ENCODE measurements at regions not wholly inside any gene's neighbourhood (a gene's known extent, or its start where the extent isn't known, plus 50 kb on each side); places are given as distances from the start of the nearest gene placed in this dataset.

DNA sequence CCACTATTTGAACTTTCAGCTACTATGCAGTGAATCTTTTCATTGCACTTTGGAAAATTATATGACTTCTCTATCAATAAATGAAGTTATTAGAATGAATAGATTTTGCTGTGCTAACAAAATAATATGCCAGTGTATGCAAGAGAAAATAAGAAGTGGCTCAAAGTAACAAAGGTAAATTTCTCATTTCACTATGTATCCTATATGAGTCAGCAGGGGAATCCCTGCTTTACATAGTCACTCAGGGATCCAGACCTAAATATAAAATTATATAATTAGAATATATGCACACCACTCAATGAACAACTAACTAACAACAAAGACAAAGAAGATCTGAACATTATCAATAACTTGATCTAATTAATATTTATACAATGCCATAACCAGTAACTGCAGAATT lies 390.8 kb upstream of the IRAK1BP1 start:
- no peaks in the 10 kb centered on the region for H3K36me3 Mint-ChIP-seq (ENCODE audit: low read depth)
- peaks cover 4% of the 10 kb centered on the region for H3K9me3 Mint-ChIP-seq
- no peaks in the 10 kb centered on the region for H3K27me3 Mint-ChIP-seq (ENCODE audit: low read depth)
- no peak overlapping the region for H3K4me3 Mint-ChIP-seq
- H3K4me1 Mint-ChIP-seq (ENCODE audit: low read depth): no peaks in the 10 kb centered on the region
- H3K27ac Mint-ChIP-seq: no peak overlapping the region
- DNase-seq (ENCODE audit: low spot score): no peak

DNA sequence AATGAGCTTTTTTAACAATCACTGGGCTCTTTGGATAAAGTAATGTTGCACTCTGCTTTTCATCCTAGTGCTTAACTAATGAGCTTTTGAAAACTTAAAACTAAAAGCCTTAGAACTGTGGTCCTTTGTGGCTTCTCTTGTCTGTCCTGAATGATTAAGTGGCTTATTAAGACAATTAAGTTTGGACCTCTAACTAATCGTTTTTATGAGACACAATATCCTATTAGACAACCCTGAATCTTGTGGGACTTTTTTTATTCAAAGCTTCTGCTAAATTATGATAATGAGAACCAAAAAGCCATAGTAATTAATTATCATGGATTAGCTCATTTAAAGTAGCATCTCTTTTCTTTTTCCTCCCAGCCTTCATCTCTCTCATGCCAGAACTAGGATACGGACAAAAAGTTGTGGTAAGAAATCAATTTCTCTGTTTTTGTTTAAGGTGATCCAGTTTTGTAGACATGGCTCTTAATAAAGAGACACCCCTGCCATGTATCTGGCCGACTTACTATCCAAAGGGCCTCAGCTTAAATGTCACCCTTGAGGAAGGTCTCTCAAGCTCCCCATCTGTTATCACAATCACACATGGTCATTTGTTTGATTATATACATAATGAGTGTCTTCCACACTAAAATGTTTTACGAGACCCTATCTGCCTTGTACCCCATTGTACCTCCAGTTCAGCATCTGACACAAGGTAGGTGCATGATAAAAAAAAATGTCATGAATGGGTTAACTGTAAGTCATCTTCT lies 384.4 kb upstream of the IRAK1BP1 start:
- Mint-ChIP-seq H3K27ac (no peak overlapping the region), H3K9me3 (peaks cover 4% of the 10 kb centered on the region), H3K4me1 (ENCODE audit: low read depth) (no peaks in the 10 kb centered on the region), H3K4me3 (no peak overlapping the region), H3K36me3 (ENCODE audit: low read depth) (no peaks in the 10 kb centered on the region), H3K27me3 (ENCODE audit: low read depth) (no peaks in the 10 kb centered on the region)
- no peak for DNase-seq (ENCODE audit: low spot score)

DNA sequence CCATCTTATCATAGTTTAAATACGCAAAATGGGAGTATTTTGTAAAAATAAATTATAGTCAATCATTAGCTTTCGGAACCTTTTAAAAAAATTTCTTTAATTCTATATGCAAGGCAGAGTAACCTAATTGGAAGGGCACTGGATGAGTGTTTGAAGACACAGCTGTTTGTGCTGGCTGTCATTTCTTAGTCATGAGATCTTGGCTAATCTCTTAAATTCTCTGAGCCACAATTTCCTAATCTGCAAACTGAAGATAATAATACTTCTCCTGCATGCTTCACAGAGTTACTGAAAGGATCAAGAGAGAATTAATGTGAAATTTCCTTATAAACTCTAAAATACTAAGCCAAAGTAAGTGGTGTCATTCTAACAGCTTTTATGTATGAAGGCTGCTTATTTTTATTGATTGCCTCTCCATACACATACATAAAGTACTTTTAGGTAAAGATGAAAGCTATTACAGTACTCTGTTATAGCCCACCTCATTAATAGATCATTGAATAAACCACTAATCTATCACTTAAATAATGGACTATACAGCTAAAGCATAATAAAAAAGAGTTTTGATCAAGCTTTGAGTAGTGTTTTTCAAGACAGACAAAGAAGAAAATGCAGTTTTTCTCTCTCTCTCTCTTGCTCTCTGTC lies 383.7 kb upstream of the IRAK1BP1 start:
- no peaks in the 10 kb centered on the region for H3K4me1 Mint-ChIP-seq (ENCODE audit: low read depth)
- H3K27ac Mint-ChIP-seq: no peak overlapping the region
- DNase-seq (ENCODE audit: low spot score): no peak
- peaks cover 4% of the 10 kb centered on the region for H3K9me3 Mint-ChIP-seq
- H3K27me3 Mint-ChIP-seq (ENCODE audit: low read depth): no peaks in the 10 kb centered on the region
- no peaks in the 10 kb centered on the region for H3K36me3 Mint-ChIP-seq (ENCODE audit: low read depth)
- no peak overlapping the region for H3K4me3 Mint-ChIP-seq

DNA sequence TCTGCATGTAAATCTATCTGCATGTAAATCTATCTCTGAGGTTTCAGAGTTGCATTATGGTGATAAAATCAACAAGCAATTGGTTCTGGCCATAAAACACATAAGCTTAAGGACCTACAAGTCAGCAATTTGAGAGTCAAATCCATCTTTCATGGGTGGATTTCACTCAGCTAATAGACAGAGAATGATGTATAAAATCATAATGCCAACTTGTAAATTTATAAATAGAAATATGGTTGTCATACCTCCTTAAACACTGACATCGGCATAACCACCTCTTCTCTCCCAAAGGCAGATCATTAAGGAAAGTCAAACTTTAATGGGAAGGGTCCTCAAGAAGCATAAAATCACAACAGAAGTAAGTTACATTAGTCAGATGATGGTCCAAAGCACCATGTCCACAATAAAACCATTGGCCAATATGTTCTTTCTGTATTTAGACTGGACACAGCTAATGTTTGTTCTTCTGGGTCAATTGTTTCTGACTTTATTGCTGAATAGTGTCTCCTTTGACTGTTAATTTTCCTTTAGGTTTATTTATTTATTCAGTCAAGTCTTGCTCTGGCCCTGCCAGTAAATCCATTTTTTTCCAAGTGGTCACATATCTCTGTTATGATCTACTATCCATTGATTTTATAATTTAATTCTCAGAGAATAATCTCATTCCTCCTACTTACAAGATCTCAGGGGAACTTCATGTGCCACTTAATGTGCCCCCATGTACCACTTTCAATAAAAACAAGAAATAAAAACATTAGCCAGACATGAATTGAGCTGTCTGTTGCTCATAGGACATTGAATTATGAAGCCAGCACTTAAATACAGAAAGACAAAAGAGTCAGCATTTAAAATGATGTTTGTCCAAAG lies 382.9 kb upstream of the IRAK1BP1 start:
- Mint-ChIP-seq H3K9me3 (peaks cover 4% of the 10 kb centered on the region), H3K27ac (no peak overlapping the region), H3K4me3 (no peak overlapping the region), H3K27me3 (ENCODE audit: low read depth) (no peaks in the 10 kb centered on the region), H3K4me1 (ENCODE audit: low read depth) (no peaks in the 10 kb centered on the region), H3K36me3 (ENCODE audit: low read depth) (no peaks in the 10 kb centered on the region)
- no peak for DNase-seq (ENCODE audit: low spot score)

DNA sequence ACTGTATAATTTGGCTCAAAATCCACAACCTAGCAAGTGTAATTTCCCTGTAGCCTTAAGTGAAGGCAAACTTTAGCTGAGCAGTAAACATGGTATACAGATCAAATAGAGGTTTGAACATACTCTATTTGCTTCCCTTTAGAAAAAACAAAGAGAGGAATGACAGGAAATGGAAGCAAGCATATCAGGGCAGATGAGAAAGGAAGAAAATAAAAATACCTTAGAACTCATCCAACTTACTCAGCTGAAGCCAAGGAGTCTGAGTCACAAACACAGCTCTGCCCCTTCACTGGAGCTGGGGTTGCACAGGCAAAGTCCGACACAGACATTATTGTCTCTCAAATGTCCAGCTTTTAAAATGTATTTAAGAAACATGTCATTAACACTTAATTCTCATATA lies 379.9 kb upstream of the IRAK1BP1 start:
- Mint-ChIP-seq H3K27ac (no peak overlapping the region), H3K9me3 (no peaks in the 10 kb centered on the region), H3K27me3 (ENCODE audit: low read depth) (no peaks in the 10 kb centered on the region), H3K4me1 (ENCODE audit: low read depth) (no peaks in the 10 kb centered on the region), H3K36me3 (ENCODE audit: low read depth) (no peaks in the 10 kb centered on the region), H3K4me3 (no peak overlapping the region)
- DNase-seq (ENCODE audit: low spot score): no peak

DNA sequence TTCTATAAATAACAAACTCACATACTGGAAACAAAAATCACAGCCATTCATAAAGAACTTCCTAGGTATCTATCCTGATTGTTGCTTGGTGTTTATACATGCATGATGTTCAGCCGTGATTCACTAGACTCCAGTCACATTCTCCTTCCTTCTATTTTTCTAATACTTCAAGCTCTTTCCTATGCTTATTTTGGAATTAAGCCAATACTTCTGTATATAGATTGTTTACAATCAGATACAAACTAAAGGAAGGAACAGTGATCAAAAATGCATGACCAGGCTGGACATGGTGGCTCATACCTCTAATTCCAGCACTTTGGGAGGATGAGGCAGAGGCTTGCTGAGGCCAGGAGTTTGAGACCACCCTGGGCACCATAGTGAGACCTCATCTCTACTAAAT lies 377.5 kb upstream of the IRAK1BP1 start:
- Mint-ChIP-seq H3K36me3 (ENCODE audit: low read depth) (no peaks in the 10 kb centered on the region), H3K4me3 (no peak overlapping the region), H3K27me3 (ENCODE audit: low read depth) (no peaks in the 10 kb centered on the region), H3K4me1 (ENCODE audit: low read depth) (no peaks in the 10 kb centered on the region), H3K27ac (no peak overlapping the region), H3K9me3 (no peaks in the 10 kb centered on the region)
- no peak for DNase-seq (ENCODE audit: low spot score)

DNA sequence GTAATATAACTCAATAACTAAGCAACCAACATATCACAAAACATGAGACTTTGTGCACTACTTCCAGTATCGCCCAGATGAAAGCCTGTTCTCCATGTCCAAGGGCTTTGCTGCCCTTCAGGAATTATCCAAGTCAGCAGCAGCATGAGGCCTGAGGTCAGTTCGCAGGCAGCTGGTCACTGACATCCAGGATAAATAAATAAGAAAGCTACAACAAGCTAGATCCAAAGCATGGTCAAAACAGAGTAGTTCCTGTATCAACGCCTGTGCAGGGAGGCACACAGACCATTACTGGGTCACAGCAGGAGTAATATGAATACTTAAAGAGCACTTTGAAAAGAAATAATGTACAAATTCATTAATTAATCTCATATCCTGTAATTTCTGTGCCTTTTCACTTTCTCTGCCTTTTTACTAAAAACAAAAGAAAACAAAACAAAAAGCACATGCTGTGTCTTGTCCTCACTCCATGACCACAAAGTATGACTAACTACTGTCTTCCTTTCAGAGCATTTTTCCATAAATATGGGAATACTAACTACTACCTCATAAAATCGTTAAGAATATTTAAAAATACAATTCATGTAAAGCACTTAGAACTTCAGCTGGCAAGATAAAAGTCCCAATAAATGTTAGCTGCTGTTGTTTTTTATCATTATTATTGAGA lies 374.9 kb upstream of the IRAK1BP1 start:
- H3K36me3 Mint-ChIP-seq (ENCODE audit: low read depth): no peaks in the 10 kb centered on the region

DNA sequence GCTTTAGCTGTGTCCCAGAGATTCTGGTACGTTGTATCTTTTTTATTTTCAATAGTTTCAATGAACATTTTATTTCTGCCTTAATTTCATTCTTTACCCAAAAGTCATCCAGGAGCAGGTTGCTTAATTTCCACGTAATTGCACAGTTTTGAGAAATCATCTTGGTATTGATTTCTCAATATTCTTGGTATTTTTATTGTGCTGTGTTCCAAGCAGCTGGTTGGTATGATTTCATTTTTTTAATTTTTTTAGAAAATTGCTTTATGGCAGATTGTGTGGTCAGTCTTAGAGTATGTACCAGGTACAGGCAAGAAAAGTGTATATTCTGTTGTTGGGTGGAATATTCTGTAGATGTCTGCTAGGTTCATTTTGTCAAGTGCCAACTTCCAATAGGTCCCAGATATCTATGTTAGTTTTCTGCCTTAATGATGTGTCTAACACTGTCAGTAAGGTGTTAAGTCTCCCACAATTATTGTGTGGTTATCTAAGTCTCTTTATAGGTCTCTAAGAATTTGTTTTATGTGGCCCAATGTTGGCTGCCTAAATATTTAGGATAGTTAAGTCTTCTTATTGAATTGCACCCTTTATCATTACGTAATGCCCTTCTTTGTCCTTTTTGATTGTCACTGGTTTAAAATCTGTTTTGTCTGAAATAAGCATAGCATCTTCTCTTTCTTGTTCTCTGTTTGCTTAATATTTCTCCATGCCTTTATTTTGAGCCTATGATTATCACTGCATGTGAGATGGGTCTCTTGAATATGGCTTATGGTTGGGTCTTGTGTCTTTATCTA lies 366.9 kb upstream of the IRAK1BP1 start:
- H3K27me3 Mint-ChIP-seq (ENCODE audit: low read depth): no peaks in the 10 kb centered on the region

More for the DNA sequence above, 374.9 kb upstream of the IRAK1BP1 start:
- no peaks in the 10 kb centered on the region for H3K4me1 Mint-ChIP-seq (ENCODE audit: low read depth)
- no peaks in the 10 kb centered on the region for H3K9me3 Mint-ChIP-seq
- H3K4me3 Mint-ChIP-seq: no peak overlapping the region
- no peak overlapping the region for H3K27ac Mint-ChIP-seq
- DNase-seq (ENCODE audit: low spot score): no peak
- no peaks in the 10 kb centered on the region for H3K27me3 Mint-ChIP-seq (ENCODE audit: low read depth)

DNA sequence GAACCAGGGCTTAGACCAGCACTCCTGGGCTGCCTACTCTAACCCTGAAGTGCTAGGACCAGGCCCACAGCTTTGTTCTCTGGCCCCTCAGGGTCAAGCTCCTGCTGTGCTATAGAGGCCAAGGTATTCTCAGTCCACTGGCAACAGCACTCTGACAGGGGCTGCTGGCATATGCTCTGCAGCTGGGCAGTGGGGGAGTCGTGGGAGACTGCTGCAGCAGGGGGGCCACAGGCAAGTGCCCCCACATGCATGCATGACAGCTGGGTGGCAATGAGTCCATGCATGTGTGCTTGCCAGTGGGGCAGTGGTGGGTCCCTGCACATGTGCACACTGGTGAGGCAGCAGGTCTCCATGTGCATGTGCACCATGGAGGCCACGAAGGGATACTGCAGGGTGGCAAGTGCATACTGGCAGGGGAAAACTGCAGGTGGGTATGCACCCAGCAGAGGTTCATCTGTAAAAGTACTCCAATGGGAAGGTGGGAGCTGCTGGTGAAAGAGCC lies 364.9 kb upstream of the IRAK1BP1 start:
- Mint-ChIP-seq H3K27me3 (ENCODE audit: low read depth) (no peaks in the 10 kb centered on the region), H3K27ac (no peak overlapping the region), H3K9me3 (peaks cover 23% of the 10 kb centered on the region), H3K36me3 (ENCODE audit: low read depth) (no peaks in the 10 kb centered on the region), H3K4me3 (no peak overlapping the region), H3K4me1 (ENCODE audit: low read depth) (no peaks in the 10 kb centered on the region)
- no peak for DNase-seq (ENCODE audit: low spot score)

More for the DNA sequence above, 366.9 kb upstream of the IRAK1BP1 start:
- Mint-ChIP-seq H3K36me3 (ENCODE audit: low read depth) (no peaks in the 10 kb centered on the region), H3K27ac (no peak overlapping the region), H3K4me1 (ENCODE audit: low read depth) (no peaks in the 10 kb centered on the region), H3K4me3 (no peak overlapping the region), H3K9me3 (peaks cover 17% of the 10 kb centered on the region)
- no peak for DNase-seq (ENCODE audit: low spot score)

DNA sequence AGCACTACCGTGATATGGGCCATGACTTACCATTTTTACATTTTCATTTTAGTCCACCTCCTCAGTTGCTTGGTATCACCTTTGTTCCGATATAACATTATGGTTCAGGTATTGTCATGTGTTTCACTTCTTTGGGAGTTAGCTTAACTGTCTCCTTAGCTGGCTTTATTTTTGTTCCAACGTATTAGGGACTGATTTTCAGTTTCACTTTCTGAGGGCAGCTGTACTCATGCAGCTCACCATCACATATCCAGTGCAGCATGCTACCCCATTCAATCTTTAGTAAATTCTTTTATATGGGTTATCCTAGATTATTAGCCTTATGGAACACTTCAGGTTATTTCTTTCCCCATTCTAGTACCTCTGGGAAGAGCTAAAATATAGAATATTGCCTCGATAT lies 362.2 kb upstream of the IRAK1BP1 start:
- H3K27ac Mint-ChIP-seq: no peak overlapping the region
- peaks cover 25% of the 10 kb centered on the region for H3K9me3 Mint-ChIP-seq
- H3K4me3 Mint-ChIP-seq: no peak overlapping the region
- no peak for DNase-seq (ENCODE audit: low spot score)
- no peaks in the 10 kb centered on the region for H3K4me1 Mint-ChIP-seq (ENCODE audit: low read depth)
- no peaks in the 10 kb centered on the region for H3K36me3 Mint-ChIP-seq (ENCODE audit: low read depth)
- no peaks in the 10 kb centered on the region for H3K27me3 Mint-ChIP-seq (ENCODE audit: low read depth)

DNA sequence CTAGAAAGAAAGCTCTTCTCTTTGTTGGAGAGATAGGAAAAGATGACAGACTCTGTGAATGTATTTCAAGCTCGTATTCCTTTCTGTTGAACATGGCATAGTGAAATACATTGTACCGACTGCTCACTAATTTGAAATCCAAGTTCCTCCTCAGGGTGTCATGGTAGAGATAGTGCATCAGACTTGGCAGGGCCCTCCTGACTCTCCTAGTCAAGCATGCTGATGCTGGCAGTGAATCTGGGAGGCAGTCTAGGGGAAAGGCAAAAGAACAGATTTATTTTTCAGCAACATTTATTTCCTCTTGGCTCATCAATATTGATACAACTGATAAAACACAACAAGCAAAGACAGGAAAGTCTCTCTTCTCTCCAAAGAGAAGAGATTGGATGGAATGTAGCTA lies 356.3 kb upstream of the IRAK1BP1 start:
- H3K27ac Mint-ChIP-seq: no peak overlapping the region
- H3K27me3 Mint-ChIP-seq (ENCODE audit: low read depth): no peaks in the 10 kb centered on the region
- no peak for DNase-seq (ENCODE audit: low spot score)
- H3K4me1 Mint-ChIP-seq (ENCODE audit: low read depth): no peaks in the 10 kb centered on the region
- no peaks in the 10 kb centered on the region for H3K36me3 Mint-ChIP-seq (ENCODE audit: low read depth)
- no peak overlapping the region for H3K4me3 Mint-ChIP-seq
- H3K9me3 Mint-ChIP-seq: peaks cover 15% of the 10 kb centered on the region

DNA sequence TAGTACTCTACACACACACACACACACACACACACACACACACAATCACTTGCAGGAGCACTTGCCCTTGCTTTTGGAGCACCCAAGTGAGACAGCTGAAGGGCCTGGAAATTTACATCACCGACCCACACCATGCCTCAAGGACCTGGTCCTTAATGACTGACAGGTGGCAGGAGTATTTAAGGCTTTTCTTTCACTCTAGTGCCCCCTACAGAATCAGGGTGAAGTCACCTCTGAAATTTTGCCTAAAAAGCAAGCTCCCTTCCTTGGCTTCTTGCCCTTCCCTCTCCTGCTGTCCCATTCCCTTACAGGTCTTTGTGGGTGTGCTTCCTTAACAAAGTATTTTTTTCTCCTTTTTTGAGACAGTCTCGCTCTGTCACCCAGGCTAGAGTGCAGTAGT lies 353.5 kb upstream of the IRAK1BP1 start:
- no peak overlapping the region for H3K4me3 Mint-ChIP-seq
- H3K27me3 Mint-ChIP-seq (ENCODE audit: low read depth): no peaks in the 10 kb centered on the region
- no peaks in the 10 kb centered on the region for H3K36me3 Mint-ChIP-seq (ENCODE audit: low read depth)
- DNase-seq (ENCODE audit: low spot score): no peak
- H3K4me1 Mint-ChIP-seq (ENCODE audit: low read depth): no peaks in the 10 kb centered on the region
- peaks cover 6% of the 10 kb centered on the region for H3K9me3 Mint-ChIP-seq
- no peak overlapping the region for H3K27ac Mint-ChIP-seq

DNA sequence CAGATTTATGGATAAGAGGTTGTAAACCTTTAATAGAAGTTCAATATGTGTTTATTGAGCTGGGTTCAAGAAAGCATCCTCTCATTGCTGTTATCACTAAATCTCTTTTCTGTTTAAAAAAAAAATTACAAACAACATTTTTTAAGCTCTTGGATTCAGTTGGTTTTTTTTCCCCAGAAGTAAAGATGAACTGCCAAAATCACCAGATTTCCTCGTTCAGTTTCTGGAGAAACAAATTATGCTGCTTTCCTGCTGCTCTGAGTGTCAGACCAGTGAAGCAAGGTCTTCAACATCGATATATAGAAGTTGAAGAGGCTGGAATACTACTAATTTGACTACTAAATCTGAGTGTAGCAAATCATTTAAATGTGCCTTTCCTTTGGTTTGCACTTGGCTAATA lies 352.1 kb upstream of the IRAK1BP1 start:
- Mint-ChIP-seq H3K4me3 (no peak overlapping the region), H3K9me3 (no peaks in the 10 kb centered on the region), H3K36me3 (ENCODE audit: low read depth) (no peaks in the 10 kb centered on the region), H3K27ac (no peak overlapping the region), H3K27me3 (ENCODE audit: low read depth) (no peaks in the 10 kb centered on the region), H3K4me1 (ENCODE audit: low read depth) (no peaks in the 10 kb centered on the region)
- no peak for DNase-seq (ENCODE audit: low spot score)

Measured in T-helper 2 cell treated with Interferon-gamma antibody and Interleukin-4, amounts not matched to agents 5 μg/mL and 100 μg/mL, for 36 hours (primary cell).